ENCODE measurements at regions not wholly inside any gene's neighbourhood (a gene's known extent, or its start where the extent isn't known, plus 50 kb on each side); places are given as distances from the start of the nearest gene placed in this dataset.

DNA sequence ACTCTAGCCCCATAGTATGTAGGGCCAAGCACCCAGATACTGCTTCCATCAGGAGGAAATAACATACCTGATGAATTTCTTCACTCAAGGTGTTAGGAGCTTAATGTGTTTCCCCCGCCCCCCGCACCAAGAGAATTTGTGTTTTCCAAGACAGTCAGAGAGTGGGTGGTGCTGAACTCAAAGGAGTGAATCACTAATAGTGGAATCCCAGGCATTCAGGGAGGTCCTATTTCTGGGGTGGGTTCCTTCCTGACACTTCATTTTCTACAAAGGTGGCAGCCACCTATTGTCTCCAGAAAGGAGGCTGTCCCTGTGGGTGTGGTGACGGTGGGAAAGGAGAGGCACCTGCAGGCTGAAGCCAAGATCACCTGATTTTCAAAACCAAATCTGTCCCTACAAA lies 50.8 kb upstream of the ELF5 start:
- CTCF ChIA-PET: interaction anchor here (0.5 to 1.8 kb wide), 3 partner anchors 11 to 572 kb away, joined by 3 to 7 read pairs (median 3); no protein-coding TSS in a partner anchor
- no peak for ATAC-seq

DNA sequence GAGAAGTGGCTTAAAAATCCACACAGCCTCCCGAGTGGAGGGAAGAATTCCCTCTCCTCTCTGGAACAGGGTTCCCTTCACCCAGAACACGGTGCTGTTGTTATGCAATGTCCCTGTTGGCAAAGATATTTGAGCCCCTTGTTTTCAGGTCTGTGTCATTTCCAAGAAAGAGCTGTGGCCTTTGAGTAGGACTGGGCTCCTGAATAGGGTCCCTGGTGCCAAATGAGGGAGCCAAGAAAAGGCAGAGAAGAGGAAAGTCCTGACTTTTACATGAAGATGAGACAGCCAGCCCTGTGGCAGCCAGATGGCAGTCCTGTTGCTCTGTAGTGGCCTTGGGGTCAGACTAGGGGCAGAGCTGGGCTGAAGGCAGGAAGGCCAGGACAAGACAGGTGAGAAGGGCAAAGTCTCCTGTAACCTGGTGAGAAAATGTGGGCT lies 51.2 kb upstream of the ELF5 start:
- ATAC-seq: no peak
- intact Hi-C loops (cut with DNase I, micrococcal nuclease): no loop called here
- Mint-ChIP-seq H3K27ac (no peak overlapping the region), H3K4me3 (no peak overlapping the region), H3K9me3 (ENCODE audit: low read depth) (no peaks in the 10 kb centered on the region), H3K27me3 (peaks cover 33% of the 10 kb centered on the region), H3K36me3 (ENCODE audit: low read depth) (no peaks in the 10 kb centered on the region), H3K4me1 (no peaks in the 10 kb centered on the region)
- DNase-seq: no peak
- ChIA-PET CTCF (interaction anchor here (0.5 to 1.8 kb wide), 4 partner anchors 12 to 572 kb away, joined by 3 to 7 read pairs (median 3); no protein-coding TSS in a partner anchor), POLR2A (no interaction called here)

More for the DNA sequence above, 50.8 kb upstream of the ELF5 start:
- DNase-seq: no peak
- Mint-ChIP-seq H3K9me3 (ENCODE audit: low read depth) (no peaks in the 10 kb centered on the region), H3K36me3 (ENCODE audit: low read depth) (no peaks in the 10 kb centered on the region), H3K27me3 (peaks cover 34% of the 10 kb centered on the region), H3K4me3 (no peak overlapping the region), H3K27ac (no peak overlapping the region), H3K4me1 (no peaks in the 10 kb centered on the region)
- intact Hi-C loops (cut with DNase I, micrococcal nuclease): no loop called here
- POLR2A ChIA-PET: no interaction called here

DNA sequence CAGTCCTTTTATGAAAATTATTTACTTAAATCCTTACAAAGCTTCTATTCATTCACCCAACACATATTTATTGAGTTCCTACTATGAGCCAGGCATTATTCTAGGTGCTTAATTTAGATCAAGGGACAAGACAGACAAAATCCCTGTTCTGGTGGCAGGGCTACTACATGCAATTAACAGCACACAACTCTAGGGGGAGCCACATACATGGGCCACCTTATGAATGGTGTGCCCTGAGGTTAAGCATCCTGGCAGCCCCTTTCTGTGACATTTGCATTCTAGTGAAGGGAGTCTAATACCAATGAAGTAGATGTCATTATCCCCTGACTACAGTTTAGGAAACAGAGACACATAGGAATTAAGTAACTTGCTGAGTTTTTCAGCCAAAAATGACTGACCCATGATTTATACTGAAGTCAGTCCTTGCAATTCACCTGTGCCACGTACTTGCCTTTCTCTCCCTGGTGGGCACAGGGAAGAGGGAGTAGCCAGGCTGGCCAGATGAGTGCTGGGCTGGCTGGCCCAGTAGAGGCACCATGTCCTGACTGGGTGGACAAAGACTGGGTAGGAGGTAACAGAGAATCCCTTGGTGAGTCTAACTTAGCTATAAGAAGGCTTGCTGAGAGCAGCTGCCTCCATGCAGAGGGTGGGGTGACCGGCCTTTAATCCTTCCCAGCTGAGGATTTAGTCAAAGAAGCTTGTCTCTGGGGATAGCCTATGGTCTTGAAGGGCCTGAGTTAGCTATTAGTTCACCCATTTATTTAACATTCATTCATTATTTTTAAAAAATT lies 52.0 kb upstream of the ELF5 start:
- Mint-ChIP-seq H3K27ac (no peak overlapping the region), H3K4me3 (no peak overlapping the region), H3K27me3 (peaks cover 34% of the 10 kb centered on the region), H3K9me3 (ENCODE audit: low read depth) (no peaks in the 10 kb centered on the region), H3K4me1 (no peaks in the 10 kb centered on the region), H3K36me3 (ENCODE audit: low read depth) (no peaks in the 10 kb centered on the region)
- intact Hi-C loops (cut with DNase I, micrococcal nuclease): no loop called here
- ChIA-PET CTCF (interaction anchor here (0.7 to 1.8 kb wide), 6 partner anchors 12 to 439 kb away, joined by 3 to 10 read pairs (median 3); no protein-coding TSS in a partner anchor), POLR2A (no interaction called here)
- peak; percentile 43 for DNase-seq
- peak; percentile 57 for ATAC-seq

DNA sequence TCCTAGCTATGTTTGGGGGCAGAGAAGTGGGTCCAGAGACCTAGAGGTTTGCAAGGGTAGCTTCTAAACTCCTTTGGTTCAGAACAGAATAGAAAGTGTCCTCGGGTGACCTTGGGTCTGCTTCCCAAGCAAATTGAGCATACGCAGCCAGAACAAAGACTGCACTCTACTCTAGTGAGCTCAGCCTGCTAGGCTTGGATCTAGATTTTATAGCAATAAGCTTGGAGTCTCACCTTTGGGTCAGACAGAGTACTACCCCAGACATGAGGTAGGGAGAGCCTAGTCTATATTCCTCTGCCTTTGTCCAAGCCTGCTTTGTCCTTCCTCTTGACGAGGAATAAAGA lies 52.6 kb upstream of the ELF5 start:
- intact Hi-C loops (cut with DNase I, micrococcal nuclease): no loop called here

DNA sequence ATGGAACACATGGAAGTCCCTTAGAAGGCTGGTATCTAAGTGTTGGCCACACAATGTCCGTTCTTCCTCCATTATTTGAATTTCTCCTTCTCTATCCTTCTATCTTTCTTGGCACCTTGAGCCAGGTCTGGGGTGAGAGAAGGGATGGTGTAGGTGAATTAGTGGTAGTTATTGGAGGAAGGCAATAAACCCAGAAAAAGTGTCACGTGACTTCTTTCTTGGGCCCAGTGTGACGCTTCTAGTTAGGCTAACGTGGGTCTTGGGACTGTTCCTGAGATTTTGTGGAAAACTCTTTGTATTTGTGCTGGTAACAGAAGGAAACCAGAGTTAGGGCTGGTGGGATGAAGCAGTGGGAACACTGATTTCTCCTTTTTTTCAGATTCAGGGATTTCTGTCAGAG lies 53.1 kb upstream of the ELF5 start:
- Mint-ChIP-seq H3K9me3 (ENCODE audit: low read depth) (no peaks in the 10 kb centered on the region), H3K4me3 (no peak overlapping the region), H3K27ac (no peak overlapping the region), H3K4me1 (no peaks in the 10 kb centered on the region), H3K36me3 (ENCODE audit: low read depth) (no peaks in the 10 kb centered on the region), H3K27me3 (peaks cover 30% of the 10 kb centered on the region)
- no peak for DNase-seq
- no peak for ATAC-seq
- intact Hi-C loops (cut with DNase I, micrococcal nuclease): no loop called here
- ChIA-PET CTCF (interaction anchor here (1.0 to 1.3 kb wide), 2 partner anchors 19 to 54 kb away, joined by 5 to 10 read pairs; partner anchors contain the start of gene ELF5), POLR2A (no interaction called here)

More for the DNA sequence above, 52.6 kb upstream of the ELF5 start:
- Mint-ChIP-seq H3K36me3 (ENCODE audit: low read depth) (no peaks in the 10 kb centered on the region), H3K9me3 (ENCODE audit: low read depth) (no peaks in the 10 kb centered on the region), H3K4me3 (no peak overlapping the region), H3K27ac (no peak overlapping the region), H3K4me1 (no peaks in the 10 kb centered on the region), H3K27me3 (peaks cover 31% of the 10 kb centered on the region)
- ChIA-PET CTCF (interaction anchor here (0.7 to 1.3 kb wide), 3 partner anchors 20 to 438 kb away, joined by 3 to 10 read pairs (median 3); no protein-coding TSS in a partner anchor), POLR2A (no interaction called here)
- ATAC-seq: no peak
- DNase-seq: no peak

DNA sequence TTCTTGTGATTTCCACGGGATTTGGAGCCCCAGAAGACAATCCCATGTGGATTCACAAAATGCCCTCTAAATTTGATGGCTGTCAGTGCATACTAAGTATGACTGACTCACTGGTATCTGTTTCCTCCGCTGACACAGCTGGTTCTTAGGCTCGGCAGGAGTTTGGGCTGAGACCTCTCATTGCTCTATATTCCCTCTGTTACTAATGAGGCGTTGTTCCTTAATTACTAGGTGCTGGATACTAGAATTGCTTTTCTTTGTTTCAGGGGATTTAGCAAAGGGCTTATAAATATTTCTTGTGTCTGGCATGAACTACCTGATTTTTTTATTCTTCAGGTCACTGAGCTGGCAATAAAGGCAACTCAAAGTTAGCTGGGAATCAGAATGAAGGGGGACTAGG lies 53.2 kb upstream of the EHF start:
- intact Hi-C loops (cut with DNase I, micrococcal nuclease): no loop called here
- no peak for ATAC-seq
- ChIA-PET POLR2A (no interaction called here), CTCF (interaction anchor here (0.6 to 1.2 kb wide), 2 partner anchors 11 to 392 kb away, joined by 3 to 4 read pairs; no protein-coding TSS in a partner anchor)
- Mint-ChIP-seq H3K27me3 (peaks cover 26% of the 10 kb centered on the region), H3K36me3 (ENCODE audit: low read depth) (no peaks in the 10 kb centered on the region), H3K4me3 (no peak overlapping the region), H3K4me1 (no peaks in the 10 kb centered on the region), H3K9me3 (ENCODE audit: low read depth) (no peaks in the 10 kb centered on the region), H3K27ac (no peak overlapping the region)
- DNase-seq: no peak

DNA sequence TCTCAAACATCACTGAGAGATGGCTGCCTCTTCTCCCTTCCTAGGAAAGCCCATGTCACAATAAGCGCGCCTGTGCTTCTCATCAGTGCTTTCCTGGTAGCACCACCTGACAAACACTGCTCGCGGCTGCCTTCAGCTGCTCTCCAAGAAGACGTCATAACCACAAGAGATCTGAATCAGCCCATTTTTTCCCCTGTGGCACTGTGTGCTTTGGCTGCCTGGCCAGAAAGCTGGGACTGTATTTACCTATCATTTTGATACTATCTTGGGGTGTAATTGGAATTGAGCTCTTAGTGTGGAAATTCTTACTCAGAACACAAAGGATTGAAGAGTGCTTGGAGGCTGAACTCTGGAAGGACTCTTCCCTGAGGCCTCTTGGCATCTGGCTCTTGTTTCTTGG lies 50.3 kb upstream of the EHF start:
- ChIA-PET CTCF (interaction anchor here (1.3 kb wide), 1 partner anchor 15 kb away, joined by 4 read pairs; no protein-coding TSS in a partner anchor), POLR2A (no interaction called here)
- no peaks in the 10 kb centered on the region for H3K4me1 Mint-ChIP-seq
- peak; percentile 52 for DNase-seq
- peaks cover 34% of the 10 kb centered on the region for H3K27me3 Mint-ChIP-seq
- no peak overlapping the region for H3K4me3 Mint-ChIP-seq
- ATAC-seq: peak; percentile 87
- no peaks in the 10 kb centered on the region for H3K9me3 Mint-ChIP-seq (ENCODE audit: low read depth)
- intact Hi-C loops (cut with DNase I, micrococcal nuclease): loop anchor here in 1 of 2 experiments (5.0 kb wide), 1 partner anchor 832 kb away; no protein-coding TSS in a partner anchor
- no peak overlapping the region for H3K27ac Mint-ChIP-seq
- no peaks in the 10 kb centered on the region for H3K36me3 Mint-ChIP-seq (ENCODE audit: low read depth)
